Gastrocnemius medialis (tissue), 4 donors: ENCODE measurements at regions not wholly inside any gene's neighbourhood (a gene's known extent, or its start where the extent isn't known, plus 50 kb on each side); places are given as distances from the start of the nearest gene placed in this dataset.

Experiments
- CTCF ChIP-seq, 5 experiments: fragments of 450-650 bp in 3 of 5; fragments of 200-600 bp in 2 of 5; sonication (generic) in 2 of 5; IDR thresholded peaks in 4 of 5; conservative IDR thresholded peaks in 1 of 5; 1 replicate in 4 of 5; 2 replicates in 1 of 5; pipeline ENCODE4 v1.5.1; 2016 to 2019; ENCODE audit warnings: antibody characterized with exemption in 5 of 5, mild to moderate bottlenecking in 3 of 5, moderate library complexity in 3 of 5
- POLR2A ChIP-seq, 2 donors: fragments of 450-650 bp; IDR thresholded peaks; one replicate each; pipeline ENCODE4 v1.6.1; 2017; ENCODE audit warnings: antibody characterized with exemption in 2 of 2, mild to moderate bottlenecking in 2 of 2, moderate library complexity in 2 of 2

DNA sequence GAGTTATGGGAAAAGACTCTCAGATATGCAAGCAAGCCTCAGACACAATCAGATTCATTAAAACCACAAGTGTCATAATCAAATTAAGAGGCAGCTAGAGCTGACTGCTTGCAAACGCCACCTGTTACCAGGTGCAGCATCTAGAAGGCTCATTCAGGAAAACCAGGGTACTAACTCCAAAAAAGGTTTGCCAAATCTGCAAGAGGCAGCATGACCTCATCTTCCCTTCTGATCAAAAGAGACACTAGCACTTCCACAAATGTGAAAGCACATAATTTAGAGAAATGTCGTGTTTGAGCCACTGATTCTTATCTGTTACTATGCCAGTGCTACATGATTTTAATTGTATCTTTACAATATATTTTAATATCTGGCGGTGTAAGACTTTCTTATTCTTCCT is 123.3 kb upstream of the NANOGP8 start:
- no peak for TF ChIP-seq POLR2A (IDR thresholded peaks at IDR 0.05)
- TF ChIP-seq CTCF (IDR thresholded peaks at IDR 0.05 in 4 of 5, conservative IDR thresholded peaks at IDR 0.05 in 1 of 5), result no peak
